CD4-positive, alpha-beta T cell treated with Interleukin-12 subunit alpha and Interleukin-12 subunit beta, for 1 hour (primary cell): ENCODE measurements at regions not wholly inside any gene's neighbourhood (a gene's known extent, or its start where the extent isn't known, plus 50 kb on each side); places are given as distances from the start of the nearest gene placed in this dataset.
A peak's percentile ranks its signal among the peaks of the same experiment; 100 is the strongest.
"Not testable (repeated sequence)": the region's sequence is repeated elsewhere in the genome, so short reads cannot be mapped to it uniquely, and the experiment has no call there.

Source experiments
- DNase-seq: peaks from one replicate; pipeline ENCODE4 v3.0.0-alpha.2; 2020

- DNase-seq = not testable (repeated sequence)
Observed at GRCh38 chr2:87559735-87560134, 188.2 kb upstream of the PLGLB2 start.

GRCh38 chr2:87565116-87565515 is 182.8 kb upstream of the PLGLB2 start:
- not testable (repeated sequence) for DNase-seq

- DNase-seq = not testable (repeated sequence)
Observed at GRCh38 chr2:87566531-87566930, 181.4 kb upstream of the PLGLB2 start.

- DNase-seq = not testable (repeated sequence)
Observed at GRCh38 chr2:87567093-87567492, 180.8 kb upstream of the PLGLB2 start.

GRCh38 chr2:87567912-87568311 is 180.0 kb upstream of the PLGLB2 start:
- not testable (repeated sequence) for DNase-seq

- peak; percentile 8 for DNase-seq
Observed at GRCh38 chr2:87568554-87569278, 179.2 kb upstream of the PLGLB2 start.

- not testable (repeated sequence) for DNase-seq
Observed at GRCh38 chr2:87569689-87570397, 178.0 kb upstream of the PLGLB2 start.

- not testable (repeated sequence) for DNase-seq
Observed at GRCh38 chr2:87571889-87572465, 175.9 kb upstream of the PLGLB2 start.

GRCh38 chr2:87572906-87573305 is 175.0 kb upstream of the PLGLB2 start:
- DNase-seq = not testable (repeated sequence)

GRCh38 chr2:87573386-87574192 is 174.3 kb upstream of the PLGLB2 start:
- not testable (repeated sequence) for DNase-seq

- DNase-seq = not testable (repeated sequence)
Observed at GRCh38 chr2:87574193-87575119, 173.4 kb upstream of the PLGLB2 start.

- not testable (repeated sequence) for DNase-seq
Observed at GRCh38 chr2:87575138-87575537, 172.7 kb upstream of the PLGLB2 start.

- DNase-seq = not testable (repeated sequence)
Observed at GRCh38 chr2:87577358-87577757, 170.5 kb upstream of the PLGLB2 start.

GRCh38 chr2:87582152-87582551 is 165.7 kb upstream of the PLGLB2 start:
- not testable (repeated sequence) for DNase-seq

GRCh38 chr2:87582579-87582978 is 165.3 kb upstream of the PLGLB2 start:
- DNase-seq = not testable (repeated sequence)

- DNase-seq = not testable (repeated sequence)
Observed at GRCh38 chr2:87583370-87583769, 164.5 kb upstream of the PLGLB2 start.

GRCh38 chr2:87583803-87584202 is 164.1 kb upstream of the PLGLB2 start:
- DNase-seq = not testable (repeated sequence)

GRCh38 chr2:87584268-87584906 is 163.5 kb upstream of the PLGLB2 start:
- not testable (repeated sequence) for DNase-seq

GRCh38 chr2:87587934-87588333 is 160.0 kb upstream of the PLGLB2 start:
- not testable (repeated sequence) for DNase-seq

- DNase-seq = not testable (repeated sequence)
Observed at GRCh38 chr2:87592974-87593373, 154.9 kb upstream of the PLGLB2 start.
